HK-2 (cell line): ENCODE measurements at regions not wholly inside any gene's neighbourhood (a gene's known extent, or its start where the extent isn't known, plus 50 kb on each side); places are given as distances from the start of the nearest gene placed in this dataset.

Experiments
- DNase-seq: peaks from one replicate; pipeline ENCODE4 v3.0.0-alpha.2; 2018; ENCODE audit not compliant: unreplicated experiment

DNA sequence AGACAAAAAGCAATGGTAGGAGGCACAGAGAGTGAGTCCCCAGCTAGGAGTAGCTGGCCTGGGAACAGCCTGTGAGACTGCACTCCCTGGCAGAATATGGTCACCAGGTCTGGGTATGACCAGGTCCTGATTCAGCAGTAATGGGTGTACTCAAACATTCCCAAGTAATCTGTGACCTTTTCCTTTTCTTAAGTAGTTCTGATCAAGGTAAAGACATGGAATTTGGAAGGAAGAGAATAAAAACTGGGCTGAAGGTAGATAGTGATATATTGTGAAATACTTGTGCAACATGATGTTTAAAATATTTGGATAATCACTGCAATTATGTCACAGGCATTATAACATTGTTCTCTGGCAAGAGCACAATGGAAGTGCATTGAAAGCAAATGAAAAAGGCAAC, 147.2 kb upstream of the DPYD start:
- DNase-seq = no peak

DNA sequence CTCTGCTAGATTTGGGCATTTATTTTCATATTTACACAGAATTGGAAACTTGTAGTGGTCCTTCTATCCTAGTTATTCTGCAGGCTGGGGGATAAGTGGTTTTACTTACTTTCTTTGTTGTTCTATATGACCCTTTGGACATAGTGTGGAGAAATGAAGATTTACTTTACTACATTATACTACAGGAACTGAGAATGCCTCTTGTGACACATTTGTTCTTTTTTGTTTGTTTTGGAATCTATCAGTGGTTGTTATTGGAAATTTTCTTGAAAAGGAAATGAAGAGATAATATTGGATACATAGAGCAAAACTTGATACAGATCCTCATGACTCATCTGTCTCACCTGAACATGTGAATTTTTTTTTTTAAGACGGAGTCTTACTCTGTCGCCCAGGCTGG, 146.1 kb upstream of the DPYD start:
- no peak for DNase-seq

DNA sequence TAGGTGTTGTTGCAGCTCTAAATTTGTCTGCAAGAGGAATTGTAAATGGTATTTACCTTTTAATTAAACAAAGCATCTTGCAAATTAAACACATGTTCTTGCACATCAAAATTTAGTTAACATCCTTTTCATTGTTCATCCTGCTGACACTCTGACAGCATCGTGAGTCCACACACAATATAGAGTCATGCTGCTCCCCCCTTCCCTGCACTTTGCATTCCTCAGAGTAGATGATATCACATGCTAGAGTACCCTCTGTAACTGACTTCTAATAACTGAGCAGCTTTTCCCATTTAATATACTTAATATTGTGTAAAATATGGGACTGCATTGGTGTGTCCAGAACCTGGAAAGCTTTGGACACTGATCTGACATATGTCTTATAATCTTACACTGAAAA, 138.8 kb upstream of the DPYD start:
- no peak for DNase-seq

DNA sequence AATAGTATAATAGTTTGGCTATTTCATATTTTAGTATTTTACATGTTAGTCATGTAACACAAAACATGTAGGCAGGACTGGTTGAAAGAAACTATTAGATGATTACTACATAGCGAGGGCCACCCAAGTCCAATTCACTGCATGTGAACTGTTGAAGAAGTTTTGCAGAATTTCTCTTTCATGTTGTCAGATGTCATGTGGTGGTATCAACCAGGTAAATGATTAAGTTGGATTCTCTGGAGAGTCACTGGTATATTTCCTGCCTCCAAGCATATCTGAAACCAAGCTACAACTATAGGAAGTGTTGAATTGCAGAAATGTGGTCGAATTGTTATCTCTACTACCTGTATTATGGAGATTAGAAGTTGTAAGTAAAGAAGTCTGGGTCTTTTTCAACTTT, 137.8 kb upstream of the DPYD start:
- no peak for DNase-seq

DNA sequence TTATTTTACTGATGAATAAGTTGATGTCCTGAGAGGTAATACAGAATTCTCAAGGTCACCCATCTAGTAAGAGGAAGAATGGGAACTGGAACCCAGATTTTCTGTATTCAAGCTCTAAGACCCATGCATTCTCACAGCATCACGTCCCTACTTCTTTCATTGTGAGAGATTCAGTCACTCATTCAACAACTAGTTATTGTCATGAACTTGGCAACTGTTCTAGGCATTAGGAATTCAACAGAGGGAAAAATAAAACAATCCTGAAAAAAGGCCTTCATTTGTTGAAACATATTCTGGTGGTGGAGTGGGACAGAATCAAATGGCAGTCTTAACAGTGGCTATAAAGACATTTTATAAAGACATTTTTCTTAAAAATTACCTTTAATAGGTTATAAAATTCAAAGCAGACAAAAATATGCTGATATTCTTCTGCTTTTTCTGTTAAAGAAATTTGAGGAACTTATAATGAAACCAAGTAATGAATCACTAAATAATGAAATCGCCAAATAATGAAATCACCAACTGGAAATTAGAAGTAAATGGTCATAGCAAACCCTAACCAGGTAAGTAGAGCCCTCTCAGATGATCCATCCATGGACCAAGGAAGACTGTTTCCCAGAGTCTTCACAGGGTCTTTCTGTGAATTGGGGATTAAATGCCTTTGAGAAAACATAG, 136.5 kb upstream of the DPYD start:
- DNase-seq = no peak

DNA sequence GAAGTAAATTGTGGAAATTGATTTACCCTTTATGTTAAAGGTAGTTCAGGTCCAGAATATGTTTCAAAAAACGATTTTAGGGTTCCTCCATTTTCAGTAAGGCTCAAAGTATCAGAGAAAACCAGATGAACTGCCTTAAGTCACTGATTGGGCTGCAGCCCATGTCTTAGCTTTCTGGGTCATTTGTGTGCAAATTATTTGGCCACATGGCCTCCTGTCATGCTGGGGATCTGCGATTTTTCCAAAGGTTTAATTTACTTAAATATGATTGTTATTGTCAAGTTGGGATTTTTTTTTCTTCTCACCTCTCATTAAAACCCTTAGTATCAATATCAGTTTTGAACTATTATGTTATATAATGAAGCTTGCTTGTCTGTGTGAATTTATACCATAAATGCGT, 135.9 kb upstream of the DPYD start:
- DNase-seq = no peak

DNA sequence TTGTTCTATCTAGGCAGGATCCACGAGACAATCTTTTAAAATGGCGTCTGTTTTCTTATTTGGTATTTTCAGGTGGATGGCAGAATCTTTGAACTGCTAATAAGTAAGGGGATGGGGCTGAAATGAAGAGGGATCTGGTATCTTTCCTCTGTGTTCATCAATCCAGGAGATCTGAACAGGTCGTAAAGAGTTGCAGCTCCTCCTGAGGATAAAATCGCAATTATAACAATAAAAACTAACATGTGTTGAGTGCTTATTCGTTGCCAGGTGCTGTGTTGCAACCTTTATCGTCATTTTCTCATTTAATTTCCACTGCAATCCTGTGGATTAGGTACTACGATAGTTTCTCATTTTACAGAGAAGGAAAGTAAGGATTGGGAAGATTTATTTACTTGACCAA, 134.6 kb upstream of the DPYD start:
- DNase-seq = no peak

DNA sequence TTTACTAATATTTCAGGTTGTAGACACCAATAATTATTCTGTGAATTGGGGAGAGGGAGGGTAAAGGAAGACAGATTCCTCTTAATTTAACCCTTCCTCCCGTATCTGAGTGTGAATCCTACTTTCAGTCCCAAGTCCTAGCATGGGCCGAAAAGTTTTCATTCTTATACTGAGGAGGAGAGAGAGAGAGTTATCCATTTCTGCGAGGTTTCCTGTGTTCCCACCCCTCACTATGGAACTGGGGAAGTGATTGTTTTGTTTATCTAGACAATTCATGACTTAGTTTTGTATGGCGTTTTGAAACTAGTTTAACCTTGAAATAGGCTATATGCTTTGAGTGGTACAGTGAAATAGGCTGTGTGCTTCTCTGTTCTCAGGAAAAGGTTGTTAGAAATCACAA, 134.0 kb upstream of the DPYD start:
- DNase-seq = no peak

DNA sequence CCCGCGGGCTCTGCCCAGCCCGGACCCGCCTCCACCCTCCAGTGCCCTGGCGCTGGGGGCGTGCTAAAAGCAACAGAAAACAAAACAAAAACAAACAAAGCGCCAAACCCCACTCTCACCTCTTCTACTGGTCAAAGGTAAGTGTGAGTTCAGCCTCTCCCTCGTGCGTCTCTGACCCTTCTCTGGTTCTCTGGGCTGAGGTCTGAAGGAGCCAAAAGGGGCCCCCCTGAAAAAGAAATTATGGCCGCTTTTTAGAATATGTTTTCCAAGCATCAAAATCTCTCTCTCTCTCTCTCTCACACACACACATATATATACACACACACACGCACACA, 133.5 kb upstream of the DPYD start:
- no peak for DNase-seq

DNA sequence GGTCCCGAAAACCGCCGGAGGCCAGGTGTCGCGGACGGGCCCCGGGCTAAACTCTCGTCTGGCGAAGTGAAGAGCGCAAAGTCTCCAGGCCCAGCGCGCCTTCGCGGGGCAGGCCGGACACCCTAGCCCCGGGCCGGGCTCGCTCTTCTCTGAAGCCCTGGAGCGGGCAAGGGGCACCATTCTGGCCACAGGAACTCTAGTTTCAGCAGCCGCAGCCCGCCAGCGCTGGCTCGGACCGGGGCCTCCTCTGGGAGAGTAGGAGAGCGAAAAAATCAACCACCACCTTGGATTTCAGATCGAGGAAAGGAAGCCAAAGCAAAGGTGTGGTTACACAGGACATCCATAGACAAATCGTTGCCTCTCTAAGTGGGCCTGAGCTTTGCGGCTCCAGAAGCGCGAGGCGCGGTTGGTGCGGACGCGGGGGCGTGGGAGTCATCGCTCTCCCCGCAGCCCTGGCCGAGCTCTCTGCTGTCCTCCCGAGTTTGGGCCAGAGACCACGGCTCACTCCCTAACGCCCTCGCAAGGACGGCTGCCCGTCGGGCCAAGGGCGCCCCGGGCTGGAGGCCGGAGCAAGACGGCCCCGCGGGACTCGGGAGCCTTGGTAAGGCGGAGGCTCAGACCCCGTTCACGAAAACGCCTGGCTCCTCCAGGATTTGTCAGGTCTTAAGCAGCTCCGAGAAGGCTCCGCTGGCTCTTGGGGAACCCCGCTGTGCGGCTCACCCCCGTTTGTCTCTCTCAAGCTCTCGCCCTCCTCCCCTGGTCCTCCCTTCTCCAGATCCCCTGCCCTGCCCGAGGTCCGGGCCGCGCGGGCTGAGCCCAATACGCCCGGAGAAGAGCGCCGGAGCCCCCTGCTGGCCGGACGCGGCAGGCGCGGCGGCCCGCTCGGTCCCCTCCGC, 132.9 kb upstream of the DPYD start:
- peak; percentile 86 for DNase-seq

DNA sequence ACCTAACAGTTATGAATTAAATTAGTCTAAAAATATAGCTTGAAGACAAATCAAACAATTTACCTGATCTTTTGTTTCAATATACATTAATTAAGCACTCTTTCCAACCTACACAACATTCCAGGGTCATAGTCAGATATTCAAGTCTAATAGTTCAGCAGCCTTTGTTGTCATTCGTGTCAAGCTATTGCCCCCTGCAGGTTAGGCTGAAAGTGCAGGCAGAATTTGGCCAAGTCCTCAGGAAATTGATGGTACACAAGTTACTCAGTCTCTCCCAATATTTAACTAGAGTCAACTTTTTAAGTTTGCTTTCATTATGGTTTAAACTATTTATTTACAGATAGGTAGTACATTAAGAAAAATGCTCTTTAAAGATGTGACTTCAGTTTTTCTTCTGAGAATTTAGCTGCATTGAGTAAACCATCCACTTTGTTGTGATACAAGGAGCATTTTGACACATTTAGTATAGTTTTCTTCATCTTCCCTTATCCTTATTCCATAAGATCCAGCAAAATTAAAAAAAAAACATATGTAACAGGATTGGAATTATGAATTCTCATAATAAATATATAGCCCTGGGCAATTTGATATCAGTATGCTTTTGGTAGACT, 130.3 kb upstream of the DPYD start:
- peak; percentile 63 for DNase-seq

DNA sequence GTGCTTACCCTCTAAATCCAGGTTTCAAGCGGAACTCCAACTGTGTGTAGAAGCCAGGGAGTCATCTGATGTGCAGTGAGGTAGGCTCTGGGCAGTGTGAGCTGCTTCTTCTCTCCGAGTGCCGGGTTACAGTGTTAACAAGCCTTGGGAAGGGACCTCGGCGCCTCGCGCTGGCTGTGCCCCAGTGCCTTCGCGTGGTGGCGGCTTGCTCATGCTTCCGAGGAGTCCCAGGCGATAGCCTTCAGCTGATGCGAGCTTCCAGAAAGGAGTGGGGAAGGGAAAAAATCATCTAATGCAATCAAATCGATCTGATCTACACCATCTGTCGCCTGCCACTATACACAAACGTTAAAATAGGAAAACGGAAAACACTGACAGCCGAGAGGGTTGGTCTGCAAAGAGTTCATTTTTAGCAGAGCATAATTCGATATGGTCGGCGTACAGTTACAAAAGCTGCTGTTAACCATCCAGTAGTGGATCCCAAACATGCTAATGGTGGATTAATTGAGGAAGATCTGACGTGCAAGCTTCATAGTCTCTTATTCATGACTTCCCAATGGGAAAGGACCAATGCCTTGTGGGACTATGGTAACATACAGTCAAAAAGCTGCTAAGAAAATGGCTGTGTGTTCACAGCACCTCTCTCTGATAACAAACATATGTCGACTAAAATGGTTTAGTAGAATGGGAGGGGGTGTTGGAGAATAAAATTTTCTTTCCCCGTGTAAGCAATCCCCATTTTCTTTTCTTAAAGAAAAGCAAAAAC, 128.7 kb upstream of the DPYD start:
- DNase-seq = no peak

DNA sequence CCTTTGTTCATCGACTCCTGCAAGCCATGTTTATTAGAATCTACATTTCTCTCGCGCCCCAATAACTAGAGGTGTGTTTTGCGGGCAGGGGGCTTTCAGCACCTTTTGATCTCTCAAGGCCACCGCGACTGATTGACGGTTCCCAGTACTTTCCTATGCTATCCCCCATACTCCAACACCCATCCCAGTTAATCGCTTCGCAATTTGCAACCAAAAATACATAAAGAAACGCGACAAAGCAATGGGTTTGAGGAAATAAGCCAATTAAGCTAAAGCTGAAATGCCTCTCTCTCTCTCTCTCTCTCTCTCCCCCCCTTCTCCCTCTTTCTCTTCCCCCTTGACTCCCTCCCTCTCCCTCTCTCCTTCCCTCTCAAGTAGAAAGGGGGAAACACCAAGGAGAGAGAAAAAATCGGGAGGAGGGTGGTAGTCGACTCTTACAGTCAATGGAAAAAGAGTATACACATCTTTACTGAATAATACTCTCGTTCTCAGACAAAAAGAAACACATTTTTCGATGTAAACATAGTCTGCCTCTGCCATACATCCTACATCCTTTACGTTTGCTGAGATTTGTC, 128.0 kb upstream of the DPYD start:
- DNase-seq = no peak

DNA sequence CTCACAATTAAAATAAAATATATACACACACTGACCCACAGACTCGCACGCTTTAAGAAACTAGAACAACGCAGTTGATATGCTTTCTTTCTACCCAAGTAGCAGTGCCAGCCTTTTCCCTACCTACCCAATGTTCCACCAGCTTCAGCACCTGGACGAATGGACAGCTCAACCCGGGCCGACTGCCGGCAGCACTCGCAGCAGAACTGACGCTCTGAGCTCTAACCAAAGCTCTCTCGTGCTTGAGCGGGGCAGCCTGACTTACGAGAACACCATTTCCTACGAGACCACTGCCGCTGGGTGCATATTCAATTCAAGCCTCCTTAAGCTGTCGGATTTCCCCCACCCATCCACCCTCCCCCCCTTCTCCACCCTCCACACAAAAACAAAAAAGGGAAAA, 127.4 kb upstream of the DPYD start:
- DNase-seq = peak; percentile 83

DNA sequence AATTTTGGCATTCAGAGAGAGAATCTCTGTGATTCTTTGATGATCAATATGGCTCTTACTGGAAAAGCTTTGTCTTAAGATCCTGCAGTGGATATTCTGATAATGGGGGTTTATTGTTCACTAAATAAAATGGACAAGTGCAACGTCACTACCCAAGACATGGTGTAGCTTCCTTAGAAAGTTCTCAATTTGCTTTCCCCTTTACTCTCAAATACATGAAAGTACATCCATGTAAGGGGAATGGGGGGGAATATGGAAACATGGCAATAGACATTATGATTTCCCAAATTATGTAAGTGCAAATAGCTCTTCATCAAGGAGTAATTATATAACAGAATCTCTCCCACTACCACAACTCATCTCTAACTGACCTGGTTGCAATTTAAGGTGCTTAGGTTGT, 126.3 kb upstream of the DPYD start:
- DNase-seq = no peak

DNA sequence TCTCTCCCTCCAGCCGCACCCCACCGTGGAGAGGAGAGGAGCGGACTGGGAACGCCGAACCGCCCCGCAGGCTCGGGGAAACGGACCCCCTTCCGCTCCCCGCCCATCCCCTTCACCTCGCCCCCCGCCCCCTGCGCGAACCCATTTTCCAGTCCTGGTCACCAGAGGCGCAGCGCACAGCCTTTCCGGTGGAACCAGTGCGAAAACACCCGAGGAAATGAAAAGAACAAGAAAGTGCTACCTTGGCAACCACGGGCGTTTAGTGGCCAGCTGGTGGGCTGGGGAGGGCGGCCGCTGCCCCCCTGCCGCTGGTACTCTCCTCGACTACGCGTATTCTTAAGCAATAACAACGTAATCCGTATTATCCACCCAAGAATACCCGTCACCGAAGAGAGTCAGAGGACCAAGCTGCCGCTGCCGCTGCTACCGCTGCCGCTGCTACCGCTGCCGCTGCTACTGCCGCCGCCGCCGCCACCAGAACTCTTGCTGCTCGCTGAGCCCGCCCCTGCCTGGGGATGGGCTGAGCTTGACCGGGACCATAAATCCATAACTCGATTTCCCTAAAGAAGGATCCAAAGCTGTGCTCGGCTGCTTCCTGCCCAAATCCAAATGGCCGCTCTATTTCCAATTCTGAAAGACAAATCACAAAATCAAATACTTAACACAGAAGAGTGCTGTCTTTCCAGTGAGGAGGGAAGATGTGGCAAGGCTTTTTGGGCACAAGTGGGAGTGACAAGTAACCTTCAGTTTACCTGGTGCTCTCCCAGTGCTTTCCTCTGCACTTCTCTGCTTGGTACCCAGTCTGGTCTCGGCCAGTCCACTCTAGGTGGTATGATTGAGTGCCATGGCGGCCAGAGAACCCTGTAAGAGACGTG, 125.2 kb upstream of the DPYD start:
- DNase-seq = peak; percentile 45

DNA sequence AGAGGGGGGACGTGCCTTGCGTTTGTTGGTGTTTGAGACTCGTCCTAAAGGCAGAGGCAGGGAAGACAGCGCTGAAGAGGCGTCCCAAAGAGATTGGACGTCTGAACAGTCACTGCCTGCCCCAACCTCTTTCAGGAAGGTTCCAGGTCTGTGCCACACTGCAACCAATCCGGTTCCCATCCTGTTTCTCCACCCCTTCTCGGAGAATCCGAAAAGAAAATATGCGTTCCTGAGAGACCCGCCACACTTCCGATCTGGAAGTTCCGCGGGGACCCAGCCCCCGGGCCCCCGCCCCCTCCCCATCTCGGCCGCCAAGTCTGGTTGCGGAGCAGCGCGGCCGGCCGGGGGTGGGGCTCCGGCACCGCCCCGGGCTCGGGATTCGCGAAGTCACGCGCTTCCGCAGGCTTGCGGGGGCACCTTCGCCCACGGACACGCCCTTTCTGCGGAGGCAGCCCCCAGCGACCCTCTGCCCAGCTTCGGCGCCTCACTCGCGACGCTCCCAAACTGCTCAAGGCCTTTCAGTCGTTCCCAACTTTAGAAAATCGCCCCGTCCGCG, 124.5 kb upstream of the DPYD start:
- no peak for DNase-seq

DNA sequence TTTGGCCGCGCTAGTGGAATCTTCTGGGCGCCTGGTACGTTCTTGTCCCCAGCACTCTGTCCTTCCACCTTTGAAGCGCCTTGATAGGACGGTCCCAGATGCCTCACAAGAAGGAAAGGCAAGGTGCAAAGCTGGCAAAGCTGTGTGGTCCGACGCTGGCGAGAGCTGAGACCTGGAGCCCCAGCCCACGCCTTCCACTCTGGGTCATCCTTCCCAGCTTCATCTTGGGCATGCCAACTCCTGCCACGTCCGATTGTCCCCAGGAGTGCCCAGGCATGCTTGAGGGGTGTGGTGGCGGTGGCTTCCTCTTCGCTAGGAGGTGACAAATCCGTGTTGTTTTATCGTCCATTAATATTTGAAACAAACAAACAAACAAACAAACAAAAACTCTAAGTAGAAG, 123.9 kb upstream of the DPYD start:
- DNase-seq = no peak

DNA sequence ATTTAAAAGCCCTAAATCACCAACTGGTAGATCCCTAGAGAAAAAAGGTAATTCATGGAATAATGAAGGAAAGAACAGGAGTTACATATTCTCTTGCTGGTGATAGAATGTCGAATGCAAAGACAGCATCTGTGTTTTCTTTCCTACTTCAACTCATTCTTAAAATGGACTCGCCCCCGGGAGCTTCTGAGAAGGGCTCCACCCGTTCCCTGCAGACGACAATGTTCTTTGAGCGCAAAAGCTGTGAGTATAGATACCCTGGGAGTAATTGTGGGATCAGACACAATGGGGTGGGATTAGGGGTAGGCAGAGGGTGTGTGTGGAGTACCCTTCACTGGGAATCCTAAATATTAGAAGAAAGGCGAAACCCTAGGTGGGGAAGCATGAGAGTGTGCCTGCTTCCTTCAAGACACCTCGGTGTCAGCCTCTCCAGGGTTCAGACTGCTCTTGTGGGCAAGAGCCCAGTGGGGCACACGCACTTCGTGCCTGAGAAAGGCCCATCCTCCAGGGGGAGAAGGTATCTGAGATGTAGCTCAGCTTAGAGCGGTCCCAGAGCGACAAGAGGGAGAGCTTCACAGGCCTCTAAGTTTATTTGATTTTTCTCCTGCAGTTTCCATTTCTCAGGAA, 123.3 kb upstream of the DPYD start:
- no peak for DNase-seq

DNA sequence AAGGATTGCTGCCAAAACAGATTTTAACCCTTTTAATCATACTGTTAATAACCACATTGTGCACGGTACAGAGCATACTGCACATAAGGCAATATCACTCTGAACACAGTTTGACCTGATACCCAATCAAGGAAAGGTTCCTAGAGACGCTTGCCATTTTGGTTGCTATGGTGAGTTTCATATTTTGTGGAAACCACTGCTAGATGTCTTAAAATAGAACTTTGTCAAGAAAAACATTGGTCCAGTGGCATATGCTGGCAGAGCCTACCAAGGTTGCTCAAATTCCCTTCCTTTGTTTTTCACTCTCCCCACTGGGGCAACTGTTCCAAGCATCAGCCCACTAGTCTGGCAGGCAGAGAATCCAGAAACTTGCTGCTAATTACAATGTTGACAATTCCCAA, 114.8 kb upstream of the DPYD start:
- no peak for DNase-seq
